ENCODE measurements at regions not wholly inside any gene's neighbourhood (a gene's known extent, or its start where the extent isn't known, plus 50 kb on each side); places are given as distances from the start of the nearest gene placed in this dataset.

DNA sequence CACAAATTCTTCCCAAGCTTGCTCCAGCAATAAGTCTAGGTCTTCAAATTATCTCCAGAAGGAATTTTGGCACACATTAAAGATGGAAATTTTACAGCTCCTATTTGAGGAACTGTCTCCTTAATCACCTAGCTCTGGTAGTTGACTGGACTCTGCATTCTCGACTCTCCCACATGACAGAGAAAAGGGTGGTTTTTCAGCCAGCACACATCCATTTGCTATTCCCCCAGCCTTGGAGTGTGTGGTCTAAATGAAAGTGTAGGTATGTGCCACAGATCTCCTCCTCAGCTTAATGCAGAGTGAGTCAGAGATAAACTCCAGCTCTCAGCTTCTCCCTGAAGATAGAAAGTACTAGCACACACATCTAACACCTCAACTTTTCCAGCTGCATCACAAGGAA, 62.2 kb upstream of the ALCAM start:
- TF ChIP-seq POLR2A (IDR thresholded peaks at IDR 0.05; ENCODE audit: extremely low read depth, insufficient read length): no peak
- TF ChIP-seq, protein P1, sequence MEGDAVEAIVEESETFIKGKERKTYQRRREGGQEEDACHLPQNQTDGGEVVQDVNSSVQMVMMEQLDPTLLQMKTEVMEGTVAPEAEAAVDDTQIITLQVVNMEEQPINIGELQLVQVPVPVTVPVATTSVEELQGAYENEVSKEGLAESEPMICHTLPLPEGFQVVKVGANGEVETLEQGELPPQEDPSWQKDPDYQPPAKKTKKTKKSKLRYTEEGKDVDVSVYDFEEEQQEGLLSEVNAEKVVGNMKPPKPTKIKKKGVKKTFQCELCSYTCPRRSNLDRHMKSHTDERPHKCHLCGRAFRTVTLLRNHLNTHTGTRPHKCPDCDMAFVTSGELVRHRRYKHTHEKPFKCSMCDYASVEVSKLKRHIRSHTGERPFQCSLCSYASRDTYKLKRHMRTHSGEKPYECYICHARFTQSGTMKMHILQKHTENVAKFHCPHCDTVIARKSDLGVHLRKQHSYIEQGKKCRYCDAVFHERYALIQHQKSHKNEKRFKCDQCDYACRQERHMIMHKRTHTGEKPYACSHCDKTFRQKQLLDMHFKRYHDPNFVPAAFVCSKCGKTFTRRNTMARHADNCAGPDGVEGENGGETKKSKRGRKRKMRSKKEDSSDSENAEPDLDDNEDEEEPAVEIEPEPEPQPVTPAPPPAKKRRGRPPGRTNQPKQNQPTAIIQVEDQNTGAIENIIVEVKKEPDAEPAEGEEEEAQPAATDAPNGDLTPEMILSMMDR (IDR thresholded peaks at IDR 0.05; ENCODE audit: low read depth, low read length): no peak
- no peak for TF ChIP-seq MYC (IDR thresholded peaks at IDR 0.05; ENCODE audit: low read depth, low read length)

Data from NB4 (cell line).